SW 1271 (cell line): ENCODE measurements at regions not wholly inside any gene's neighbourhood (a gene's known extent, or its start where the extent isn't known, plus 50 kb on each side); places are given as distances from the start of the nearest gene placed in this dataset.
"Not testable (repeated sequence)": the region's sequence is repeated elsewhere in the genome, so short reads cannot be mapped to it uniquely, and the experiment has no call there.

Experiments used
- DNase-seq, 2 experiments: peaks; one replicate each; lab custom pipeline; 2025; lab: John Stamatoyannopoulos, UW

DNA sequence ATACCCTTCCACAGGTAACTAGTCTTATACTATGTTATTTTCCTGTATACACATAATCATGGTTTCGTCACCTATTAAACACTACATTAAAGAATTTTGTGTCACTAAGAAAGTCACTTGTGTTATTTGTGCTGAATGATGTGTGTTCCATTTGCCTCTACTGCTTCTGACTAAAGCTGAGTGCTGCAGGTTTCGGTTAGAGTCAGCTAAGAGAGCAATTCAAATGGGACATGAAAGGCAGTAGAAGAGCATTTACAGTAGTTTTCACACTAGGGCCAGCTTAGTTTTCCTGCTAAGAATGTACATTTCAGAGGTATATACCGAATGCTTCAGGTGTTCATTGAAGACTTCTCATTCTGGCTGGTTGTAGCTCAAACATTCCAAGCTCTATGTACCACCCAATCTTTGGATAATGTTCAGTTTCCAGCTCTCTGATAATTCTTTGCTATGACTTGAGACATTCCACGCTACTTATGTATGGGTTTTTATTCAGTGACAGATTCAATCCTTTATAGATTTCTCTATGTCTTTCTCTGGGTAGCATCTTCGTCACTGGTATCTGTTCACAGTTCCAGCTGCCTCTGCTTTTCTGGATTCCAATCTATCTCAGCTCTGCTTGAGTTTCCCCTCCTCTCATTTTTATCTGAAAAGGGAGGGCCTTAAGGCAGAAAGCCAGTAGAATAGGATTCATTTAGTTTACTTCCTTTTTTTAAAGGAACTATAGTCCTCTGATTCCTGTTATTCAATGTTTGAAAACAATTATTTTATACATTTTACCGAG, 164.4 kb downstream of the CXXC4 start:
- DNase-seq = no peak

DNA sequence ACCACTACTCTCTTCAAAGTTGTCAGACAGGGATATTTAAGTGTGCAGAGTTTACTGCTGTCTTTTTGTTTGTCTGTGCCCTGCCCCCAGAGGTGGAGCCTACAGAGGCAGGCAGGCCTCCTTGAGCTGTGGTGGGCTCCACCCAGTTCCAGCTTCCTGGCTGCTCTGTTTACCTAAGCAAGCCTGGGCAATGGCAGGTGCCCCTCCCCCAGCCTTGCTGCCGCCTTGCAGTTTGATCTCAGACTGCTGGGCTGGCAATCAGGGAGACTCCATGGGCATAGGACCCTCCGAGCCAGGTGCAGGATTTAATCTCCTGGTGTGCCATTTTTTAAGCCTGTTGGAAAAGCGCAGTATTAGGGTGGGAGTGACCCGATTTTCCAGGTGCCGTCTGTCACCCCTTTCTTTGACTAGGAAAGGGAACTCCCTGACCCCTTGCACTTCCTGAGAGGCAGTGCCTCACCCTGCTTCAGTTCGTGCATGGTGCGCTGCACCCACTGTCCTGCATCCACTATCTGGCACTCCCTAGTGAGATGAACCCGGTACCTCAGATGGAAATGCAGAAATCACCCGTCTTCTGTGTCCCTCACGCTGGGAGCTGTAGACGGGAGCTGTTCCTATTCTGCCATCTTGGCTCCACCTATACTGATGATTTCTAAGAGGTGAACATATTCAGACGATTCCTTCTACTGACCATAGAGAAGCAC, 167.6 kb downstream of the CXXC4 start:
- not testable (repeated sequence) for DNase-seq

DNA sequence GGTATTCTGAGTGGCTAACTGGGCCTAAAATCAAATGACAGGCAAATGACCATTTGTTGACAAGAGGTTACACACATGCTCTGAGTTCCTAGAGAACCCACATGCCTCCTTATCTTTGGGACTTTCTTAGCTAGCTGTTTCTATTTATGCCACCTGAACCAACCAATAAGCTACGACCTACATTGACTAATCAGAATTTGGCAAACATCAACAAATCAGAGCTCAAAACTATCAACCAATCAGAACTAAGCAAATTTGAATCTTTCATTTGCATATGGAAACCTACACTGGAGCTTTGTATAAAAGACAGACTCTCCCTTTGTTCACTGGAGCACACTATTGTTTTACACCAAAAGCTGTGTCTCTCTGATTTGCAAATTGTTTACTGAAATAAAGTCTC, 192.0 kb downstream of the CXXC4 start:
- DNase-seq = no peak

DNA sequence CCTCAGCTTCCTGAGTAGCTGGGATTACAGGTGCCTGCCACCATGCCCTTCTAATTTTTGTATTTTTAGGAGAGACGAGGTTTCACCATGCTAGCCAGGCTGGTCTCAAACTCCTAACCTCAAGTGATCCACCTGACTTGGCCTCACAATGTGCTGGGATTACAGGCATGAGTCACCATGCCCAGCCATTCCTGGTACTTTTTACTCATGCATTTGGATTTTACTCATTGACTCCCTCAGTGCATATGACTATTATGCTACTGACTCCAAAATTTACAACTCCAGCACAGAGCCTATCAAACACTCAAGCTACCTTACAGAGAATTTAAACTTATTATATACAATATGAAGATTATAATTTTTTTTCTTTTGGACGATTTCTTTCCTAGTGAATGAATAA, 199.9 kb downstream of the CXXC4 start:
- DNase-seq = no peak

DNA sequence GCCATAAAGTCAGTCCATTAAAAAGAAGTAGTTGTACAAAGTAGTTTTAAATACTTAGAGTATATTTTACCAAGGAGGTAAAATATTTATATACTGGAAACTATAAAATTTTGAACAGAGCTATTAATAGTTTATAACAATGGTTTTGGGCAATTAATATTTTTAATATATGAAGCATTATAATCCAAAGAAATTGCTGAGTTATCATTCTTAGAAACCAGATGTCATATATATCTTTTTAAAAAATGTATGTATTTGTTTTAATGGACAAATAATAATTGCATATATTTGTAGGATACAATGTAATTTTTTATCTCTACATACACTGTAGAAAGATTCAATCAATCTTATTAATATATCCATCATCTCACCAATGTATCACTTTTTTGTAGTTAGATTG, 207.8 kb downstream of the CXXC4 start:
- no peak for DNase-seq

DNA sequence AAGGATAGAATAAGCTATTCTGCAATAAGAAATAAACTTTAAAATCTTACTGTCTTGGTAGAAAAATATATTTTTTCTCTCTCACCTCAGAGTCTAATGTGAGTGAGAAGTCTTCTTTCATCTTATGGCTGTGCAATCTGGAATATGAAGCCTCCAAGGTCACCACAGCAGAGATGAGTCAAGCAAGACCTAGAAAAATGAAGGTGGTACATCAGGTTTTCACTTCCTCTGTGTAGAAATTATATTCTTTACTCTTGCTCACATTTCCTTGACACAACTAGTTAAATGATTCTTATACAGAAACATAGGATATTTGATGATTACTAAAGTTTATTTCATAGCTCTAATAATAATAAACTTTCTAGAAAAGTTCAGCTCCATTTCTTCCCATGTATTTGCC, 211.4 kb downstream of the CXXC4 start:
- no peak for DNase-seq

DNA sequence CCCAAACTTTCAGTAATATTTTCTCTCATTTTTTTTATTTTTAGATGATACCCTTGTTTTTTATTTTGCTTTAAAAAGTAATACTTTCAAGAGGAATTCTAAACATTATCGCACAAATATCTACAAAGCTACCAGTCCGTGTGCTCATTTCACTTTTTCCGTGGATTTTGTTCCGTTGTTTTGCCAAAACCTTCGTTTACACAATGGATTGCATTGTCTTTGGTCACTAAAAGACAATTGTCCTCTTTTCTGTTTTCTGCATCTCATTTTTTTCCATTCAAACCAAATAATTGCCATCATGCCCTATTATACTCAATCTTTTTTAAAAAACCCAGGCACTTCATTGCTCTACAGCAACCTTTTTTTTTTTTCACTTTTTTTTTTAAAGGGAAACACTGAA, 214.9 kb downstream of the CXXC4 start:
- no peak for DNase-seq

DNA sequence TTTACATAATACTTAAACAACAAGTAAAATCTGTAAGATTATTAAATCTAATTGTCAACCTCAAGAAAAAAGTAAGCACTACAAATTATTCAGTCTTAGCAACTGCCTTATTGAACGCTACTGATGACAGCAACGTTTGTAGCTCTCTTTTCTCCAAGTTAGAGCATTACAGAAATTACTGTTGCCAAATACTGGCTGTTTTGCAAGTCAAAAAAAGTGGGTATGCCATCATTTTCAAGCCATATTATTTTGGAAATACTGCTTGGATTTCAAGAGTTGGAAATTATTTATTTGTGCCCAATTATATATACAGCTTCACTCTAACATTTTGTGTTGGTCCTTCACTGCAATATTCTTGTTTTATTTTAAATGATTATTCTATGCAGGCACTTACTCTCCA, 221.7 kb downstream of the CXXC4 start:
- DNase-seq = no peak

DNA sequence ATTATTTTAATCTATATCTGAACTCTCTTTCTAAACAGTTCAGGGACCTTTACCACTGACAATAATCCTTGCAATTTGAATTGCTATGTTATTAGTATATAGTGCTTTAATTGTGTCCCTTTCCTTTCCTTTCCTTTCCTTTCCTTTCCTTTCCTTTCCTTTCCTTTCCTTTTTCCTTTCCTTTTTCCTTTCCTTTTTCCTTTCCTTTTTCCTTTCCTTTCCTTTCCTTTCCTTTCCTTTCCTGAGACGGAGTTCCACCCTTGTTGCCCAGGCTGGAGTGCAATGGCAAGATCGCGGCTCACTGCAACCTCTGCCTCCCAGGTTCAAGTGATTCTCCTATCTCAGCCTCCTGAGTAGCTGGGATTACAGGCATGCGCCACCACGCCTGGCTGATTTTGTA, 225.1 kb downstream of the CXXC4 start:
- not testable (repeated sequence) for DNase-seq

DNA sequence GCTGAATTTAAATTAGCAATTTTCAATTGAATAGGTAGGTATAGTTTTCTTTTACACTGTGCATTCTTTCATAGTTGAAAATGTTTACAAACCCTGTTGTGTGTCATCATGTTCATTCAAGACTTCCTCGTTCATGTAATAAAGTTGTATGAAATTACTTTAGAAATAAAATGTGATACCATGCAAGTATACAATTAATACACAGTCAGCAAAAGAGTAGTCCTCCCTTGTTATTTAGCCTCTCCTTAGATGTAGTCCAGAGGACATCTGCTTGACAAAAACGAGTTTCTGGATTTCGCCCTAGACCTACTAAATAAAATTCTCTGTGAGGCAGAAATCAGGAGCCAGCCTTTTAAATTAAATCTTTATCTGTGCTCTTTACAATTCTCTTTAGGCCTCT, 231.6 kb downstream of the CXXC4 start:
- no peak for DNase-seq

DNA sequence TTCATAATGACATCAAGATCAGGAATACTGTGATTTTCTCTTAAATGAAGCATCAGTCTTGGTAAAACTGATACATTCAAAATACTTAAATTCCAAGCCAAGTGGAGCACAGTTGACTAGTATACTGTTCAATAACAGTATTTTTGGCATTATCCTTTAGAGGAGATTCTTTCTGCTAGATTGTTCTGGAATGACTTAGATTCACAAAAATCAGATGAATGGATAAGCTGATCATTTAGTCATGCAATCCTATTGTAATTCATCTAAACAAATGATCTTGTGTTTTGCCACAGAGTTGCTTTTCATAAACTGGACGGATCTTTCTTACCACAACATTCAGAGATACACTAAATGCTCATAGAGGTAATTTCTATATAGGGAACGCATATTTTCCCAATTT, 232.0 kb downstream of the CXXC4 start:
- no peak for DNase-seq

DNA sequence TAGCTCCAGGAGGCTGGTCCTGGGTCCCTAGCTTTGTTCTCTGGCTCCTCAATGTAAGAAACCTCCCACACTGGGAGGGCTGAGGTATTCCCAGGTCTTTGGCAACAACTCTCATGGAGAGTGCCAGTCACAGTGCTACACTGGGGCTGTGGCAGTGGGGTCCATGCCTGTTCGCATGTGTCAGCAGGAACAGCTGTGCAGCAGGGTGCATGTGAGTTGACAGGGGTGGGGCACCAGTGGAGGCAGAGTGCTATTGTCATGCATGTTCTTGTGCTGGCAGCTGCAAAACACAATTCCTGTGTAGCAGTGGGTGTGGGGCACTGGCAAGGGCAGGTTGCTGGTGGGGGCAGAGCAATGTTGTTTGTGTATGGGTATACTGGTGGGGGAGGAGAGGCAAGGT, 246.0 kb downstream of the CXXC4 start:
- DNase-seq = no peak

DNA sequence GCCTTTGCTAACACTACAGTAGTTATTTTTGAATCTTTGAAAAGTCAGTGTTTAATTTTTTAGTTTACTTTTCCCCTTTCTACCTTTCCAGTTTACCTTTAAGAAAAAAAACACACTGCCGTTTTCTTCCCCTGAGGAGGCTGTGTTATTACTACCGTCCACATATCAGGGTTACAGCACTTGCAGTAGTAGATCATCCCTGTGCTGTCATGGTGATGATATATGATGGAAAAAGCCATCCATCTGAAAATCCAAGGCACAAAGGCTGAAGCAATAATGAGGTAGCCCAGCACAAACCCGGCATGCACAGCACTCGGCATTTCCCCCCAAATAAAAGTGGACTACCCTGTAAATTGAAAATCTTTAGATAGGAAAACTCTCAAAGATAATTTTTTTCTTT, 258.7 kb downstream of the CXXC4 start:
- DNase-seq = no peak

DNA sequence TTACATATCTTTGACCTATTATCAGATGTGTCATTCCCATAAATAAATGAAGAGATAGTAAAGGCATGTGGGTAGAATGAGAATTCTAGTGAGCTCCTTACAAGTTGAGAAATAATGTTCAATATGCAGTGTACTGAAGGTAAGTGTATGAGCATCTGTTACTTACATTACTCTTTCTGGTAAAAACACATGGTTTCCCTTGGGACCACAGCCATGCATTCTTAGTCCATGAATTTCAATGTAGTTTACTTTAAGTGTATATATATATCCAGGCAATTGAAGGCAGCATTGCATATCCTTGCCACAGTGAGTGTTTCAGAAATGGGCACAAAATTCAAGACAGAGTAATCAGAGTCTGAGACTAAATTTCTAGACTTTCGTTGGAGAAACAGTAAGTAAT, 277.2 kb downstream of the CXXC4 start:
- no peak for DNase-seq

DNA sequence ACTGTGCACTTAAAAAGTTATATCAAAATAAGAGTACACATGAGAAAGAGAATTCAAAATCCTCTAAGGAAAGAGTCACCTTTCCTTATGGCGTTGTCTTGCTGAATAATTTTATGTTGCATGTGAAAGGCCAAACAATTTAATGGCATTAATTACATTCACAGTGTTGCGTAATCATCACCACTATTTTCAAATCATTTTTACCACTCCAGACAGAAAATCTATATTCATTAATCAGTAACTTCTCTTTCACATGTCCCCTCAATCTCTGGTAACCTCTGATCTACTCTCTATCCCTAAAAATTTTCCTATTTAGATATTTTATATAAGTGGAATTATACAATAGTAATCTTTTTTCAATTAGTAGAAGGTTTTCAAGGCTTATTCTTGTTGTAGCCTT, 283.0 kb downstream of the CXXC4 start:
- DNase-seq = no peak

DNA sequence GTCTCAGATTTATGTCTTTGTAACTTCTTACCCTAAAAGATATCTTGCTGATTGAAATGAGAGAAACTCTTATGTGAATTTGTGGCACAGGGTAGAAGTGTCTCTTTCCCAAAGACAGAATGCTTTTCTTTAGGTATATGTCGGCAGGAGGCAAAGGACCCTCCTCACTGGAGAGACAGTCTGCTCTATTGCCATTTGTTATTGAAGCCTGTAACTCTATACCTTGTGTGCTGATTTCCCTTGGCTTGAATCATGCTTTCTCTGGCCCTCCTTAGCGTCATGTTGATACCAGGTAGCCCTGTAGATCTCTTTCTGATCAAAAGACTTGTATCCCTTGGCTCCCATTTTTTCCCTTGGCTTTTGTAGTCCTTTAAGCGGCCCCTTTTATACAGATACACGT, 284.3 kb downstream of the CXXC4 start:
- DNase-seq = no peak

DNA sequence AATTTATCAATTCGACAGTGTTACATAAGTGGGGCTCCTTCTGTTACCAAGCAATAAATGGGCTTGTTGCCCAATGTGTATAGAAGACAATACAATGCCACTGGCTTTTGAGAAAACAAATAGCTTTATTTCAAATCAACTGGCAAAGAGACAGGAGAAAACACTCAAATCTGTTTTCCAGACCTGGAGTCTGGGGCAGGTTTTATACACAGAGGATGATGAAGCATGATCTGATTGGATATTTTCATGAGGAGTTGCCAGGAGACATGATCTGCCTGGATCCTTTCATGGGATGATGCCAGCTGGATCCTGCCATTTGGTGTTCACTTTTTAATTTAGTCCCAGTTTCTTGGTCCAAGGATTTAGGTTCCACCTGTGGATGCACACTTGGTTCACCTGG, 287.9 kb downstream of the CXXC4 start:
- DNase-seq = no peak

DNA sequence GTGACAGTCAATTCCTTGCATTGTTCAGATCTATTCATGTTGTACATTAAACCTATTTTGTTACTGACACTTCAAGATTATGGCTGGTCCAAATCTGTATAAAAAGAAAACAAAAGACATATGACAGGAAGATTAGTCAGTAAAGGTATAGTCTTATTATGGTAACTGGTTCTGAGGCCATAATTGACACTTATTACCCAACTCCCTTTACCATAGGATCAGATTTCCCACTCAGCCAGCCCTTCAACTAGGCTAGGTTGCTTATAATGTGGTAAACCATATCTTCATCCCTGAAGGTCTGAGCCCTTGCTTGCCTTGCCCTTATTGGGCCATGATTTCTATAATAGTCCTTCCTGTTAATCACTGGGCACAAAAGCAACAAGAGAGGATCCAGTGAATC, 289.6 kb downstream of the CXXC4 start:
- no peak for DNase-seq

DNA sequence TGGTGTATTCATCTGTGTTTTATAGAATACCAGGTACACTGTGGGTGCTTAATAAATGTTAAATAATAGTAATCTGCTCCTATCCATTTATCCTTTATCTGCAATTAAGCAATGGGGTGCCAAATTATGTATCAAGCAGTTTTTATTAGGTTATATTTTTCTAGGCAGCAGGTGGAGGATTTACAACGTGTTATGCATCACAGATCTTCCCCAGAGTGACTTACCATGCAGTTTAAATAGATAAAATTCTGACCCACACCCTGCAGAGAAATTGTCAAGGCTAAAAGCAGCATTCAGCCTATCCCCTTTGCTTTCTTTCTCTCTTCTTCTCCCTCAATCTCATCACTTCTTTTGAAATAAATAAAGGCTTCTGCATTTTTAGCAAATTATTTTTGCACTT, 306.4 kb downstream of the CXXC4 start:
- no peak for DNase-seq

DNA sequence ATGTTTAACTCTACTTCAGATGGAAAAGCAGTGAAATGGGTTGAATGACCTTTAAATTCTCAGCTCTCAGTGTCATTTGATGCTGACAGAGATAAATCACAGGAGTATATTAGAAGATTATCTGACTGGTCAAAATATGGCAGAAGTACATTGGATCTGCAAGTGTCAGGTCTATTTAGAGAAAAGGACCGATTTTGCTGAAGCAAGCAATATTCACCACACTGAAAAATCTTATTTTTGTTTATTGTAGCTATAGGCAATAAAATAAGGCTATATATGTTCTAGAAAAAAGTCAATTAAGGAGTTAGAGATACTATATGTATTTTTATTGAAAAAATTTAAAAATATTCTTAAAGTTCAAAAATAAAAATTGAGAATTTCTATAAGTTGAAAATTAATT, 325.3 kb downstream of the CXXC4 start:
- DNase-seq = no peak

DNA sequence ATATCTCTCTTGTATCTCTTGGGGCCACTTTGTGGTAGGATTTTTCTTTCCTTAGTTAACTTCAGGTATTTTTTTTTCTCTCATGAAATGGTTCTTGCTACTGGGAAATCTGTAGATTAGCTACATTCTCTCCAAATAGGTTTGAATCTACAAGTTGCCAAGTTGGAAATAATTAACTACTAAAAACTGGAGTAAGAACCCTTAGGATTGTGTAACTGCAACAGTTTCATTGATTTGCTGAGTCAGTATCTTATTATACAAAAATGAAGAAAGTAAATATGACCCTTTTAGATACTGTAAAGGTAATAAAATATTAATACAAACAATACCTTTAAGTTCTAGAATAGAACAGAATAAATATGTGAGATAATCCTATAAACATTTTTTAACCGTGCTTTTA, 327.9 kb downstream of the CXXC4 start:
- DNase-seq = no peak

DNA sequence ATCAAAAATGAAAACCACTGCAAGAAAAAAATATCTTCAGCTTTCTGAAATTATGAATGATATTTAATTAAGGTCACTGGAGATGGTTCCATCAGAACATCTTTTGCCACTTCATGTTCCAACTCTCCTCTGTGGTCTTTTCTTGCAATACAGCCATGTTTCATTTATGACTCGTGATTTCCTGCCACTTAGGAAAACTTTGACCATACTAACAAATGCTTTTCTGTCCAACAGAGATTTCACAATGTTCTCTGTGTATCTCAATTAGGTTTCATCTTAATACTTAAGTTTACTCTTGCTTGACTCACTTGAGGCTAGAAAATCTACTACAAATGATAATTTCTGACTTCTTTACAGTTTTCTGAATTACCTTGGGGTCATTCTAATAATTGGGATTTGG, 330.9 kb downstream of the CXXC4 start:
- DNase-seq = no peak

DNA sequence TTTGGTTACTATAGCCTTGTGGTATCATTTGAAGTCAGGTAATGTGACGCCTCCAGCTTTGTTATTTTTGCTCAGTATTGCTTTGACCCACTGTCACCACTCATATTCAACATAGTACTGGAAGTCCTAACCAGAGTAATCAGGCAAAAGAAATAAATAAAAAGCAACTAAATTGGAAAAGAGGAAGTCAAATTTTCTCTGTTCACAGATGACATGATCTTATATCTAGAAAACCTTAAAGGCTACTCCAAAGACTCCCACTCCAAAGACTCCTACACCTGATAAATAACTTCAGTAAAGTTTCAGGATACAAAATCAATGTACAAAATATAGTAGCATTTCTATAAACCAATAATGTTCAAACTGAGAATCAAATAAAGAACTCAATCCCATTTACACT, 348.6 kb downstream of the CXXC4 start:
- no peak for DNase-seq

DNA sequence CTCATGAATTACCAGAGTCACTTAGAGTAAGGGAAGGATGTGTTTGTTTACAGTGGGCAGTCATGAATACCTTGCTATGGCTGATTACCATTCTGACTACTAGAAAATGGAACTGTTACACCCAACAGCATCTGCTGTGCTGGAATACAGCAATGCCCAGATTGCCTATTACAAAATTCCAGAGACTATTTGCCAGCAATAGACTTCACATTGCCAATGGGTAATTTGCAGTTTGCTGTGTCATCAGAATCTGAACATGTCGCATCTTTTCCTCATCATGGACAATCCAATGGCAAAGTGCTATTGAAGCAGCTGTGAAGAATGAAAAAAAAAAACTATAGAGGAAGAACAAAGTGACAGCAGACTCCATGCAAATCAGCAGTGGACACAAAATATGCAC, 356.6 kb downstream of the CXXC4 start:
- no peak for DNase-seq
